Large intestine (tissue), 3 donors: ENCODE measurements at regions not wholly inside any gene's neighbourhood (a gene's known extent, or its start where the extent isn't known, plus 50 kb on each side); places are given as distances from the start of the nearest gene placed in this dataset.

Experiments used
- DNase-seq, 2 donors: peaks; one replicate each; pipeline versions ENCODE4 v3.0.0 to v3.0.0-alpha.2; 2013
- H3K27ac ChIP-seq: one replicate; pipeline ENCODE4 v1.5.1; 2013; ENCODE audit warnings: low read length
- H3K27me3 ChIP-seq: 2 replicates; pipeline ENCODE4 v1.6.1; 2013; ENCODE audit warnings: low read length; ENCODE audit not compliant: control insufficient read depth, insufficient read depth
- H3K36me3 ChIP-seq: 2 replicates; pipeline ENCODE4 v1.6.1; 2013; ENCODE audit warnings: low read length; ENCODE audit not compliant: control insufficient read depth, insufficient read depth
- H3K4me1 ChIP-seq: one replicate; pipeline ENCODE4 v1.6.1; 2013; ENCODE audit warnings: low read length; ENCODE audit not compliant: control insufficient read depth, insufficient read depth
- H3K4me3 ChIP-seq: one replicate; pipeline ENCODE4 v1.5.1; 2013; ENCODE audit warnings: low read length
- H3K9me3 ChIP-seq: one replicate; pipeline ENCODE4 v1.6.1; 2013; ENCODE audit warnings: mild to moderate bottlenecking, low read depth, low read length, moderate library complexity; ENCODE audit not compliant: control insufficient read depth
- WGBS: methylation state at CpG from one replicate; pipeline ENCODE4 v1.1.5; 2013; ENCODE audit warnings: low lambda C conversion rate; ENCODE audit not compliant: insufficient coverage; 5-methylcytosine and 5-hydroxymethylcytosine counted together

DNA sequence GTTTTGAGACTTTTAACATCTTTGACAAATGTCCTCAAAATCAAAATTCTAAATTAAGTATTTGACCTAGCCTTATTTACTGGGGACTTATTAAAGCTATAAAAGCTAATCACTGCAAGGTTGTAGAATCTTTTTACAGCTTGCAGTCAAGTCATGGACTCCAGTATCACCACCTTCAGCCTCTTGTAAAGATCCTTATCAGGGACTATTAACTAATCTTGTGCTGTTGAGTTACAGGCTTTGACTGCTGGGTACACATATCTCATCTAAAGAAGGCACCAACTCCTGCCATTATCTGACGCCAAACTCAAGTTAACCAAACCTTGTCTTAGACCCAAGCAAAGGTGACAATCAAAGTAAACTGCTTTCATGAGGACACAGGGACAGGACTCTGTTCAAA, 621.0 kb upstream of the IGFBP3 start:
- H3K27ac ChIP-seq, result no peak overlapping the region
- no peaks in the 10 kb centered on the region for H3K27me3 ChIP-seq

GRCh38 chr7:46539892-46540483, 618.9 kb upstream of the IGFBP3 start:
- Histone ChIP-seq H3K9me3 (no peaks in the 10 kb centered on the region), H3K27me3 (no peaks in the 10 kb centered on the region), H3K4me3 (no peak overlapping the region), H3K4me1 (peaks cover 21% of the 10 kb centered on the region), H3K27ac (no peak overlapping the region), H3K36me3 (no peaks in the 10 kb centered on the region)
- WGBS, result no CpG with 5 or more reads among the region's 5 CpGs
- no peak for DNase-seq

More for the DNA sequence above, 621.0 kb upstream of the IGFBP3 start:
- DNase-seq, result peak; percentile 47 to 70
- no peaks in the 10 kb centered on the region for H3K36me3 ChIP-seq
- WGBS, result no CpG with 5 or more reads among the region's 1 CpG
- no peak overlapping the region for H3K4me3 ChIP-seq
- no peaks in the 10 kb centered on the region for H3K9me3 ChIP-seq
- H3K4me1 ChIP-seq, result peaks cover 15% of the 10 kb centered on the region

GRCh38 chr7:46537191-46537905, 616.3 kb upstream of the IGFBP3 start:
- WGBS, result 100% methylated on average over 3 of the region's 5 CpGs
- Histone ChIP-seq H3K27ac (no peak overlapping the region), H3K4me1 (peaks cover 21% of the 10 kb centered on the region), H3K4me3 (no peak overlapping the region), H3K36me3 (no peaks in the 10 kb centered on the region), H3K9me3 (no peaks in the 10 kb centered on the region), H3K27me3 (no peaks in the 10 kb centered on the region)
- DNase-seq, result no peak

GRCh38 chr7:46534664-46535588, 613.9 kb upstream of the IGFBP3 start:
- Histone ChIP-seq H3K4me3 (no peak overlapping the region), H3K9me3 (no peaks in the 10 kb centered on the region), H3K36me3 (no peaks in the 10 kb centered on the region), H3K27me3 (no peaks in the 10 kb centered on the region), H3K4me1 (peaks cover 21% of the 10 kb centered on the region), H3K27ac (peak overlapping the region; percentile 13)
- no CpG with 5 or more reads among the region's 6 CpGs for WGBS
- peak; percentile 63 to 78 for DNase-seq

- no peak for DNase-seq
- Histone ChIP-seq H3K27ac (peak overlapping the region; percentile 13), H3K4me1 (peaks cover 21% of the 10 kb centered on the region), H3K27me3 (no peaks in the 10 kb centered on the region), H3K9me3 (no peaks in the 10 kb centered on the region), H3K36me3 (no peaks in the 10 kb centered on the region), H3K4me3 (no peak overlapping the region)
- WGBS, result 100% methylated on average over 1 of the region's 3 CpGs
These were observed 612.9 kb upstream of the IGFBP3 start for GRCh38 chr7:46533946-46534345.

GRCh38 chr7:46532571-46532970, 611.5 kb upstream of the IGFBP3 start:
- no peaks in the 10 kb centered on the region for H3K27me3 ChIP-seq
- no peak overlapping the region for H3K4me3 ChIP-seq
- peaks cover 3% of the 10 kb centered on the region for H3K9me3 ChIP-seq
- DNase-seq, result no peak
- H3K36me3 ChIP-seq, result no peaks in the 10 kb centered on the region
- no peak overlapping the region for H3K27ac ChIP-seq
- WGBS, result no CpG with 5 or more reads among the region's 2 CpGs
- H3K4me1 ChIP-seq, result peaks cover 21% of the 10 kb centered on the region

- H3K9me3 ChIP-seq, result peaks cover 3% of the 10 kb centered on the region
- no CpG with 5 or more reads among the region's 4 CpGs for WGBS
- H3K36me3 ChIP-seq, result no peaks in the 10 kb centered on the region
- H3K27me3 ChIP-seq, result no peaks in the 10 kb centered on the region
- no peak overlapping the region for H3K27ac ChIP-seq
- no peak overlapping the region for H3K4me3 ChIP-seq
- peaks cover 17% of the 10 kb centered on the region for H3K4me1 ChIP-seq
- peak; percentile 26 to 66 for DNase-seq
These were observed 609.1 kb upstream of the IGFBP3 start for GRCh38 chr7:46530081-46530750.

- no peaks in the 10 kb centered on the region for H3K4me1 ChIP-seq
- no peak overlapping the region for H3K4me3 ChIP-seq
- DNase-seq, result no peak
- H3K27ac ChIP-seq, result no peak overlapping the region
- no peaks in the 10 kb centered on the region for H3K27me3 ChIP-seq
- H3K9me3 ChIP-seq, result peaks cover 3% of the 10 kb centered on the region
- no peaks in the 10 kb centered on the region for H3K36me3 ChIP-seq
These were observed 606.3 kb upstream of the IGFBP3 start for GRCh38 chr7:46527360-46527759.

DNA sequence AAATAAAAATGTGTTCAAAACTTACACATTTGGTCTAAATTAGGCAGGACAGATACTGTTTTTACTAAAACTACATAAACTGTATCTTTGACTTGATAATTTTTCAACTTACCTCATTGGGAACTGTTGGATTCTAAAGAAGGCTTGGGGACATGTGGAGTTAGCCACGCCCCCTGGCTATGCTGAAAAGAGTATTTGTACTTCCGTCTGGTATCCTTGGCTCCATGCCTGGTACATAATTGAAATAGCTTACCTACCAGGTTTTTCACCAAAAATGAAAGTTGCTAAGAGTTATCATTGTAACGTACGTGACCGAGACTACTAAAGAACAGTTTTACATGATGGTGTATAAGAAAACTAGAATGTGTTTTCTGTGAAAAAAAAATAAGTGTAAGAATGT, 604.8 kb upstream of the IGFBP3 start:
- H3K27me3 ChIP-seq, result no peaks in the 10 kb centered on the region
- H3K4me1 ChIP-seq, result no peaks in the 10 kb centered on the region
- H3K27ac ChIP-seq, result no peak overlapping the region
- H3K4me3 ChIP-seq, result no peak overlapping the region
- no peak for DNase-seq
- no peaks in the 10 kb centered on the region for H3K36me3 ChIP-seq
- H3K9me3 ChIP-seq, result peaks cover 3% of the 10 kb centered on the region
- WGBS, result 94% methylated on average over 3 of the region's 5 CpGs

DNA sequence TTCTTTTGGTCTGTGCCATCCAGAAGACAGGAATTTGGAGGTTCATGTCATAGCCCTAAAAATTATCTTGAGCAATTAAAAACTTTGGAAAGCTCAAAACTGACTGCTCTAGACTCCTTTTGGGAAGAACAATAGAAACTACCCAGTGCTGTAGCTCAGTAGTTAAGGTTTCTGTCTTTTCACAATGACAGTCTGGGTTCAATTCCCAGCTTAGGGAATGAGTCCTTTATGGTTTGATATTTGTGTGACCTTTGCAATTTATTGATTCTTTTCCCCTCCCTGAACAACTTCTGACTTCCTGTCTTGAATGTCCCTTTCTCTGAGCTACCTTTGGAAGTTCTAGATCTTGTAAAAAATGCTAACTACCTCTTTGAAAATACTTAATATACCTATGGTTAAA, 603.3 kb upstream of the IGFBP3 start:
- DNase-seq, result peak in 1 of 2 donors; percentile 16
- H3K27me3 ChIP-seq, result no peaks in the 10 kb centered on the region
- H3K9me3 ChIP-seq, result peaks cover 3% of the 10 kb centered on the region
- H3K4me3 ChIP-seq, result no peak overlapping the region
- no peaks in the 10 kb centered on the region for H3K36me3 ChIP-seq
- no peaks in the 10 kb centered on the region for H3K4me1 ChIP-seq
- no peak overlapping the region for H3K27ac ChIP-seq
